ENCODE measurements at regions not wholly inside any gene's neighbourhood (a gene's known extent, or its start where the extent isn't known, plus 50 kb on each side); places are given as distances from the start of the nearest gene placed in this dataset.

- peak overlapping the region in 1 of 12 donors; percentile 1 for H3K4me3 ChIP-seq
- peak in 1 of 5 donors; percentile 55 for DNase-seq
- ATAC-seq, result peak in 2 of 4 donors; percentile 16 to 88
- H3K27me3 ChIP-seq, result no peaks in the 10 kb centered on the region
- intact Hi-C loops (cut with DNase I), result no loop called here
- H3K9me3 ChIP-seq, result peaks cover 0 to 16% (median 5%) of the 10 kb centered on the region in 12 donors
- 35 to 47% (median 40%) methylated on average over 5 of the region's 5 CpGs for WGBS, 4 donors
- no peak for TF ChIP-seq POLR2A (IDR thresholded peaks at IDR 0.05)
- TF ChIP-seq CTCF (IDR thresholded peaks at IDR 0.05), result no peak
- H3K36me3 ChIP-seq, result no peaks in the 10 kb centered on the region
- no peak overlapping the region for H3K27ac ChIP-seq
- H3K4me1 ChIP-seq, result no peaks in the 10 kb centered on the region
Measured at GRCh38 chr9:115254287-115255180, 136.6 kb upstream of the TNC start.

DNA sequence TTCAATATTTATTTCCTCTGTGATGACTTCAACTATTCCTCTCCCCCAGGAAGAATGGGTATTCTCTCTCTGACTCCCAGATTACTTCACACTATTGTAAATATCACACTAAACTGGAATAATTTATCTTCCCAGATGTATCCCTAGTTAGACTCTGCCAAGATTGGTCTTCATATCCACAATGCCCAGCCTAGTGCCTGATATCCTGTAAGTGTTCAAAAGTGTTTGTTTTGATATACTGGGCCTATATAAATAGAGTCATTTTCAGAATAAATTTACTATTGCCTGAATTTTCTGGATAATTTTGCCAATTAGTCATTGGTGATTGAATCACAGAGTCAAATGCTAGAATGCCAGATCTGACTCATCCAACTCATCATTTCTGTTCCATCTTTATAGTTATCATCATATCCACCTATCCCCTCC is 143.7 kb upstream of the TNC start:
- no peaks in the 10 kb centered on the region for H3K9me3 ChIP-seq
- DNase-seq (no peak), ATAC-seq (no peak)
- no peak overlapping the region for H3K4me3 ChIP-seq
- H3K27me3 ChIP-seq, result no peaks in the 10 kb centered on the region
- intact Hi-C loops (cut with DNase I), result no loop called here
- no peaks in the 10 kb centered on the region for H3K36me3 ChIP-seq
- H3K27ac ChIP-seq, result peak overlapping the region in 1 of 12 donors; percentile 40
- peaks cover 0 to 11% (median 0%) of the 10 kb centered on the region in 12 donors for H3K4me1 ChIP-seq
- TF ChIP-seq POLR2A (IDR thresholded peaks at IDR 0.05), result no peak
- no peak for TF ChIP-seq CTCF (IDR thresholded peaks at IDR 0.05)

GRCh38 chr9:115262477-115262876 is 144.5 kb upstream of the TNC start:
- TF ChIP-seq CTCF (IDR thresholded peaks at IDR 0.05) (no peak), POLR2A (IDR thresholded peaks at IDR 0.05) (no peak)

GRCh38 chr9:115262952-115263351 is 145.0 kb upstream of the TNC start:
- Histone ChIP-seq H3K9me3 (no peaks in the 10 kb centered on the region), H3K4me1 (peaks cover 0 to 11% (median 0%) of the 10 kb centered on the region in 12 donors), H3K27me3 (no peaks in the 10 kb centered on the region), H3K27ac (peak overlapping the region in 1 of 12 donors; percentile 40), H3K36me3 (no peaks in the 10 kb centered on the region), H3K4me3 (no peak overlapping the region)
- no peak for DNase-seq
- no peak for ATAC-seq
- intact Hi-C loops (cut with DNase I), result no loop called here
- TF ChIP-seq CTCF (IDR thresholded peaks at IDR 0.05) (no peak), POLR2A (IDR thresholded peaks at IDR 0.05) (no peak)

More at GRCh38 chr9:115262477-115262876, 144.5 kb upstream of the TNC start:
- H3K27ac ChIP-seq, result peak overlapping the region in 1 of 12 donors; percentile 40
- ATAC-seq (peak; percentile 98 to 99 (median 98)), DNase-seq (peak; percentile 81 to 93 (median 84))
- H3K27me3 ChIP-seq, result no peaks in the 10 kb centered on the region
- no peak overlapping the region for H3K4me3 ChIP-seq
- intact Hi-C loops (cut with DNase I), result no loop called here
- H3K9me3 ChIP-seq, result no peaks in the 10 kb centered on the region
- H3K4me1 ChIP-seq, result peaks cover 0 to 11% (median 0%) of the 10 kb centered on the region in 12 donors
- no peaks in the 10 kb centered on the region for H3K36me3 ChIP-seq
